ENCODE measurements at regions not wholly inside any gene's neighbourhood (a gene's known extent, or its start where the extent isn't known, plus 50 kb on each side); places are given as distances from the start of the nearest gene placed in this dataset.
"Not testable (repeated sequence)": the region's sequence is repeated elsewhere in the genome, so short reads cannot be mapped to it uniquely, and the experiment has no call there.

DNA sequence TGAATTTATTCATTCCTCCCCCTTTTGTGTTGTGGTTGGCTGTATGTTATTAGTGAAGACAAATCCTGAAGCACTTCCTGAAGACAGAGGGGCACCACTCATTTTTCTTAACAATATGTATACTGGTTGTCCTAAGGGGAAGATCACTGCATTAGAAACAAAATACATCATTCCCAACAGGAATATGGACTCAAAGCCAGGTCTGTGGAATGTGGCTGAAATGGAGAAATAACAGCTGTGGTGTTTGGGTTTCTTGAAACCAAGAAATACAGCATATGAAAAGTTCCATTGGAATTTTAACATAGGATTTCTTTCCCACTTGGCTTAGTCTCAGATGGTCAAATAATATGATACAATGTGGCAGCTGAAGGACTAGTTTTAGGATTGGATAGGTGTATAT, 267.6 kb downstream of the KCNE4 start:
- no peak overlapping the region for H3K27ac Mint-ChIP-seq
- no peaks in the 10 kb centered on the region for H3K4me1 Mint-ChIP-seq (ENCODE audit: low read depth)
- Histone ChIP-seq H3K27ac (ENCODE audit: low read depth in 1 of 2, low read length in 2 of 2) (no peak overlapping the region), H3K36me3 (ENCODE audit: insufficient read depth, low read length) (no peaks in the 10 kb centered on the region), H3K27me3 (ENCODE audit: control insufficient read depth in 1 of 2, insufficient read depth in 2 of 2, low read length in 2 of 2) (no peaks in the 10 kb centered on the region), H3K4me3 (ENCODE audit: low read length) (no peak overlapping the region), H3K9me3 (ENCODE audit: control insufficient read depth in 1 of 2, insufficient read depth in 1 of 2, low read length in 2 of 2) (no peaks in the 10 kb centered on the region), H3K4me1 (ENCODE audit: insufficient read depth, low read length) (no peaks in the 10 kb centered on the region)
- no peaks in the 10 kb centered on the region for H3K9me3 Mint-ChIP-seq
- TF ChIP-seq, protein P1, sequence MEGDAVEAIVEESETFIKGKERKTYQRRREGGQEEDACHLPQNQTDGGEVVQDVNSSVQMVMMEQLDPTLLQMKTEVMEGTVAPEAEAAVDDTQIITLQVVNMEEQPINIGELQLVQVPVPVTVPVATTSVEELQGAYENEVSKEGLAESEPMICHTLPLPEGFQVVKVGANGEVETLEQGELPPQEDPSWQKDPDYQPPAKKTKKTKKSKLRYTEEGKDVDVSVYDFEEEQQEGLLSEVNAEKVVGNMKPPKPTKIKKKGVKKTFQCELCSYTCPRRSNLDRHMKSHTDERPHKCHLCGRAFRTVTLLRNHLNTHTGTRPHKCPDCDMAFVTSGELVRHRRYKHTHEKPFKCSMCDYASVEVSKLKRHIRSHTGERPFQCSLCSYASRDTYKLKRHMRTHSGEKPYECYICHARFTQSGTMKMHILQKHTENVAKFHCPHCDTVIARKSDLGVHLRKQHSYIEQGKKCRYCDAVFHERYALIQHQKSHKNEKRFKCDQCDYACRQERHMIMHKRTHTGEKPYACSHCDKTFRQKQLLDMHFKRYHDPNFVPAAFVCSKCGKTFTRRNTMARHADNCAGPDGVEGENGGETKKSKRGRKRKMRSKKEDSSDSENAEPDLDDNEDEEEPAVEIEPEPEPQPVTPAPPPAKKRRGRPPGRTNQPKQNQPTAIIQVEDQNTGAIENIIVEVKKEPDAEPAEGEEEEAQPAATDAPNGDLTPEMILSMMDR (IDR thresholded peaks at IDR 0.05), result no peak
- ATAC-seq (ENCODE audit: poor library complexity) (no peak), DNase-seq (no peak)
- POLR2A ChIA-PET, result no interaction called here
- H3K36me3 Mint-ChIP-seq (ENCODE audit: low read depth), result no peaks in the 10 kb centered on the region
- CTCF ChIA-PET, result no interaction called here
- no peaks in the 10 kb centered on the region for H3K27me3 Mint-ChIP-seq
- H3K4me3 Mint-ChIP-seq, result no peak overlapping the region
- intact Hi-C loops (cut with DNase I, micrococcal nuclease), result no loop called here

DNA sequence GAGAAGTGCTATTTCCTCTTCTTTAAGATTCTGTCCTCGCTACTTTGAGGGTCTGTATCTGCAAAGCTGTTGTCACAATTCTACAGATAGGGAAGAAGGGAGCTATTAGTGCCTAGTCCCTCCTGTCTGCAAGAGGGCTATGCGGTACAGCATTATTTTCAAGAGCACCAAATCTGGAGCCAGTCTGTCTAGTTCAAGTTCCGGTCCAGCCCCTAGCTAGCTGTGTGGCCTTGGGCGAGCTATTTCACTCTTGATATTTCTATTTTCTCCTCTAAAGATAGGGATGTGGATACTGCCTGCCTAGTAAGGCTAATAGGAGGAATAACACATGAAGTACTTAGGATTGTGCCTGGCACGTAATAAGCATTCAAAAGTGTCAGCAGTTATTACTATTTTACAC, 272.4 kb downstream of the KCNE4 start:
- H3K9me3 ChIP-seq (ENCODE audit: control insufficient read depth in 1 of 2, insufficient read depth in 1 of 2, low read length in 2 of 2), result no peaks in the 10 kb centered on the region
- intact Hi-C loops (cut with DNase I, micrococcal nuclease), result no loop called here
- ChIA-PET CTCF (no interaction called here), POLR2A (interaction anchor here (0.6 kb wide), 1 partner anchor 107 kb away, joined by 3 read pairs; no protein-coding TSS in a partner anchor)
- ATAC-seq (ENCODE audit: poor library complexity) (no peak), DNase-seq (no peak)
- Mint-ChIP-seq H3K4me1 (ENCODE audit: low read depth) (no peaks in the 10 kb centered on the region), H3K9me3 (no peaks in the 10 kb centered on the region), H3K27me3 (no peaks in the 10 kb centered on the region), H3K4me3 (no peak overlapping the region), H3K36me3 (ENCODE audit: low read depth) (no peaks in the 10 kb centered on the region), H3K27ac (no peak overlapping the region)
- no peaks in the 10 kb centered on the region for H3K36me3 ChIP-seq (ENCODE audit: insufficient read depth, low read length)
- H3K27me3 ChIP-seq (ENCODE audit: control insufficient read depth in 1 of 2, insufficient read depth in 2 of 2, low read length in 2 of 2), result no peaks in the 10 kb centered on the region
- TF ChIP-seq, protein P1 (IDR thresholded peaks at IDR 0.05), result no peak
- H3K4me3 ChIP-seq (ENCODE audit: low read length), result no peak overlapping the region
- no peak overlapping the region for H3K27ac ChIP-seq (ENCODE audit: low read depth in 1 of 2, low read length in 2 of 2)
- no peaks in the 10 kb centered on the region for H3K4me1 ChIP-seq (ENCODE audit: insufficient read depth, low read length)

DNA sequence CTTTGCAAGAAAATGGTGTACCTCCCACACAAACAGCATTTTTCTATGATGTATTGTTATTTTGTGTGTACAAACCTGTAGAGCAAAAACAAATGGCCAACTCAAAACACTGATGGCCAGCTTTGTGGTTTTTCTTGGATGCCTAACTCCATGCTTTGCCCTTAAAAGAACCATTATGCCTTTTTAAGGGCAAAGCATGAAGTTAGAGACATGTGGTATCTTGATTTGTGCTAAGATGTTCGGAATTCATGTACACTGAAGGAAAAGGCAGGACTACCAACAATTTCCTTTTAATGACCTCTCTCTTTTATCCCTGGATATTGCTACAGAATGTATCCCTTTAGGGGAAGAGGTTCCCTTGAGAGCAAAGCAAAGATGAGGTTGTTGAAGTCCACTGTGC, 273.6 kb downstream of the SCG2 start:
- no peak overlapping the region for H3K27ac Mint-ChIP-seq
- no peaks in the 10 kb centered on the region for H3K4me1 ChIP-seq (ENCODE audit: insufficient read depth, low read length)
- H3K27me3 ChIP-seq (ENCODE audit: control insufficient read depth in 1 of 2, insufficient read depth in 2 of 2, low read length in 2 of 2), result no peaks in the 10 kb centered on the region
- no peaks in the 10 kb centered on the region for H3K36me3 Mint-ChIP-seq (ENCODE audit: low read depth)
- no peaks in the 10 kb centered on the region for H3K4me1 Mint-ChIP-seq (ENCODE audit: low read depth)
- DNase-seq (no peak), ATAC-seq (ENCODE audit: poor library complexity) (no peak)
- H3K27ac ChIP-seq (ENCODE audit: low read depth in 1 of 2, low read length in 2 of 2), result no peak overlapping the region
- H3K9me3 Mint-ChIP-seq, result peaks cover 7% of the 10 kb centered on the region
- no peaks in the 10 kb centered on the region for H3K27me3 Mint-ChIP-seq
- no peak overlapping the region for H3K4me3 Mint-ChIP-seq
- H3K36me3 ChIP-seq (ENCODE audit: insufficient read depth, low read length), result no peaks in the 10 kb centered on the region
- CTCF ChIA-PET, result no interaction called here
- peaks cover 0 to 6% of the 10 kb centered on the region in 2 experiments for H3K9me3 ChIP-seq (ENCODE audit: control insufficient read depth in 1 of 2, insufficient read depth in 1 of 2, low read length in 2 of 2)
- POLR2A ChIA-PET, result no interaction called here
- TF ChIP-seq, protein P1 (IDR thresholded peaks at IDR 0.05), result no peak
- intact Hi-C loops (cut with DNase I, micrococcal nuclease), result no loop called here
- no peak overlapping the region for H3K4me3 ChIP-seq (ENCODE audit: low read length)

DNA sequence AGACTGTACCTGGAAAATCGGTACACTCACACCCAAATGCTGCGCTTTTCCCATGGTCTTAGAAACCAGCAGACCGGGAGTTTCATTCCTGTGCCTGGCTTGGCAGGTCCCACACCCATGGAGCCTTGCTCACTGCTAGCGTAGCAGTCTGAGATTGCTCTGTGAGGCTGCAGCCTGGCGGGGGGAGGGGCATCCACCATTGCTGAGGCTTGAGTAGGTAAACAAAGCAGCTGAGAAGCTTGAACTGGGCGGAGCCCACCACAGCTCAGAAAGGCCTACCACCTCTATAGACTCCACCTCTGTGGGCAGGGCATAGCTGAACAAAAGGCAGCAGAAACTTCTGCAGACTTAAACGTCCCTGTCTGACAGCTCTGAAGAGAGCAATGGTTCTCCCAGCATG, 271.4 kb downstream of the SCG2 start:
- H3K4me3 Mint-ChIP-seq; CTCF ChIA-PET; H3K4me1 ChIP-seq (ENCODE audit: insufficient read depth, low read length); H3K27ac Mint-ChIP-seq; H3K27me3 Mint-ChIP-seq; H3K4me1 Mint-ChIP-seq (ENCODE audit: low read depth); POLR2A ChIA-PET; ATAC-seq (ENCODE audit: poor library complexity); H3K27me3 ChIP-seq (ENCODE audit: control insufficient read depth in 1 of 2, insufficient read depth in 2 of 2, low read length in 2 of 2); H3K36me3 ChIP-seq (ENCODE audit: insufficient read depth, low read length); intact Hi-C loops (cut with DNase I, micrococcal nuclease); H3K27ac ChIP-seq (ENCODE audit: low read depth in 1 of 2, low read length in 2 of 2); DNase-seq; H3K36me3 Mint-ChIP-seq (ENCODE audit: low read depth); H3K4me3 ChIP-seq (ENCODE audit: low read length); H3K9me3 ChIP-seq (ENCODE audit: control insufficient read depth in 1 of 2, insufficient read depth in 1 of 2, low read length in 2 of 2): not testable (repeated sequence)
- H3K9me3 Mint-ChIP-seq, result peaks cover 13% of the 10 kb centered on the region

Data from CD4-positive, alpha-beta T cell (primary cell).